CD4-positive, CD25-positive, alpha-beta regulatory T cell (primary cell): ENCODE measurements at regions not wholly inside any gene's neighbourhood (a gene's known extent, or its start where the extent isn't known, plus 50 kb on each side); places are given as distances from the start of the nearest gene placed in this dataset.

ENCODE experiments used
- ATAC-seq, 2 donors: fragments of 150-1000 bp; cut with Tn5 transposase; one replicate each; pipeline ENCODE4 v1.10.0; 2021; ENCODE audit warnings: low read depth in 2 of 2, moderate number of reproducible peaks in 2 of 2, moderate library complexity in 1 of 2
- DNase-seq, 3 donors: peaks; one replicate each; pipeline versions ENCODE4 v3.0.0 to v3.0.0-alpha.2; 2012 to 2022; ENCODE audit warnings: mixed read lengths in 1 of 3
- H3K27ac ChIP-seq: one replicate; pipeline ENCODE4 v1.7.0; 2013; ENCODE audit warnings: mild to moderate bottlenecking, low read length; ENCODE audit not compliant: insufficient read depth, poor library complexity, severe bottlenecking
- H3K27me3 ChIP-seq: one replicate; pipeline ENCODE4 v1.7.0; 2013; ENCODE audit warnings: low read length; ENCODE audit not compliant: control insufficient read depth, insufficient read depth
- H3K36me3 ChIP-seq: one replicate; pipeline ENCODE4 v1.7.0; 2013; ENCODE audit warnings: mild to moderate bottlenecking, low read length, moderate library complexity; ENCODE audit not compliant: control insufficient read depth, insufficient read depth
- H3K4me1 ChIP-seq: 2 replicates; pipeline ENCODE4 v1.7.0; 2013; ENCODE audit warnings: mild to moderate bottlenecking, low read length; ENCODE audit not compliant: insufficient read depth, control insufficient read depth, poor library complexity, severe bottlenecking
- H3K4me3 ChIP-seq: one replicate; pipeline ENCODE4 v1.7.0; 2013; ENCODE audit warnings: low read depth, mild to moderate bottlenecking, low read length, moderate library complexity
- H3K9me3 ChIP-seq, 2 experiments: 1 replicate in 1 of 2; 2 replicates in 1 of 2; pipeline ENCODE4 v1.7.0; 2013; ENCODE audit warnings: low read length in 2 of 2, mild to moderate bottlenecking in 1 of 2, moderate library complexity in 1 of 2; ENCODE audit not compliant: control insufficient read depth in 2 of 2
- H3K27ac Mint-ChIP-seq, 3 donors: one replicate each; pipeline ENCODE4 v1.8.0; 2020 to 2022; ENCODE audit warnings: mild to moderate bottlenecking in 3 of 3, mixed read lengths in 3 of 3, moderate library complexity in 2 of 3
- H3K27me3 Mint-ChIP-seq: one replicate; pipeline ENCODE4 v1.8.0; 2022; ENCODE audit warnings: mild to moderate bottlenecking, mixed read lengths
- H3K36me3 Mint-ChIP-seq: one replicate; pipeline ENCODE4 v1.8.0; 2020; ENCODE audit warnings: mixed read lengths
- H3K4me1 Mint-ChIP-seq, 4 donors: one replicate each; pipeline ENCODE4 v1.8.0; 2020 to 2022; ENCODE audit warnings: mixed read lengths in 4 of 4, mild to moderate bottlenecking in 1 of 4
- H3K4me3 Mint-ChIP-seq, 4 donors: one replicate each; pipeline ENCODE4 v1.8.0; 2020 to 2022; ENCODE audit warnings: mild to moderate bottlenecking in 4 of 4, mixed read lengths in 4 of 4, moderate library complexity in 3 of 4
- H3K9me3 Mint-ChIP-seq, 7 donors: one replicate each; pipeline ENCODE4 v1.8.0; 2020 to 2022; ENCODE audit warnings: mixed read lengths in 7 of 7, mild to moderate bottlenecking in 3 of 7, moderate library complexity in 2 of 7

DNA sequence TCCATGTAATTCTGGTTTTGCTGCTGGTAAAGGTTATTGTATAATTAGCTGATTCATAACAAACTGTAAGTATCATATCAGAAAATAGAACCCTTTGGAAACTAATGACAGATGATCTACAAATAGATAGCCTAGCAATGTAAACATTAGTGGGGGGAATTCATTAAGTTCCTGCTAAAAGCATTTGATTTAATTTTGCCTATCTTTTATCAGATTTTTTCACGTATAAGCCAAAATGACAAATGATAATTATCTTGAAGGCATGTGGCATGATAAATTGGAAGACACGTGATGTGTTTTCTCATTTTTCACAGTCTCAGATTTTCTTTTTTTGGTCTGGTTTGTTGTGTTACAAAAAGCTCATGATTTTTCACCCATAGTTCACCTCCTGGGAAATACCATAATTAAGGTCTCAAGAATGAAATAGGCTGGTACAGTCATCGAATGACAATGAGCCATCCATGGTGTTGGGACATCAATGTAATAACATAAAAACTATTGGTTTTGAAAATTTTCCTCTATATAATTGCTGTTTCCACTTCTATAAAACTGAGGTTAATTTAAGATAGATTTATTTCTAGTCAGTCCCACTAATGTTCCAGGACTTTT is 325.9 kb upstream of the TBL1XR1 start:
- H3K27ac Mint-ChIP-seq = no peak overlapping the region
- no peak for ATAC-seq

GRCh38 chr3:177523872-177524438 is 326.7 kb upstream of the TBL1XR1 start:
- H3K27me3 Mint-ChIP-seq = peaks cover 4% of the 10 kb centered on the region
- no peak overlapping the region for H3K4me3 ChIP-seq
- no peak for DNase-seq
- no peak overlapping the region for H3K27ac ChIP-seq
- no peaks in the 10 kb centered on the region for H3K36me3 Mint-ChIP-seq
- peaks cover 0 to 6% (median 2%) of the 10 kb centered on the region in 7 donors for H3K9me3 Mint-ChIP-seq
- no peak for ATAC-seq
- no peaks in the 10 kb centered on the region for H3K9me3 ChIP-seq
- no peaks in the 10 kb centered on the region for H3K36me3 ChIP-seq
- no peak overlapping the region for H3K27ac Mint-ChIP-seq
- no peak overlapping the region for H3K4me3 Mint-ChIP-seq
- no peaks in the 10 kb centered on the region for H3K27me3 ChIP-seq
- peaks cover 11 to 19% (median 13%) of the 10 kb centered on the region in 4 donors for H3K4me1 Mint-ChIP-seq
- no peaks in the 10 kb centered on the region for H3K4me1 ChIP-seq

More for the DNA sequence above, 325.9 kb upstream of the TBL1XR1 start:
- Histone ChIP-seq H3K9me3 (no peaks in the 10 kb centered on the region), H3K27me3 (no peaks in the 10 kb centered on the region), H3K4me3 (no peak overlapping the region), H3K27ac (no peak overlapping the region), H3K36me3 (no peaks in the 10 kb centered on the region), H3K4me1 (no peaks in the 10 kb centered on the region)
- Mint-ChIP-seq H3K27me3 (peaks cover 4% of the 10 kb centered on the region), H3K9me3 (peaks cover 0 to 3% (median 2%) of the 10 kb centered on the region in 7 donors), H3K36me3 (no peaks in the 10 kb centered on the region), H3K4me1 (peaks cover 4 to 11% (median 8%) of the 10 kb centered on the region in 4 donors), H3K4me3 (no peak overlapping the region)
- no peak for DNase-seq

GRCh38 chr3:177524742-177525141 is 327.5 kb upstream of the TBL1XR1 start:
- Histone ChIP-seq H3K9me3 (no peaks in the 10 kb centered on the region), H3K27me3 (no peaks in the 10 kb centered on the region), H3K4me1 (no peaks in the 10 kb centered on the region), H3K4me3 (no peak overlapping the region), H3K27ac (no peak overlapping the region), H3K36me3 (no peaks in the 10 kb centered on the region)
- no peaks in the 10 kb centered on the region for H3K36me3 Mint-ChIP-seq
- peaks cover 0 to 4% (median 2%) of the 10 kb centered on the region in 7 donors for H3K9me3 Mint-ChIP-seq
- DNase-seq (no peak), ATAC-seq (no peak)
- no peak overlapping the region for H3K27ac Mint-ChIP-seq
- peaks cover 11 to 18% (median 16%) of the 10 kb centered on the region in 4 donors for H3K4me1 Mint-ChIP-seq
- no peak overlapping the region for H3K4me3 Mint-ChIP-seq
- H3K27me3 Mint-ChIP-seq = peaks cover 4% of the 10 kb centered on the region

GRCh38 chr3:177525414-177525813 is 328.1 kb upstream of the TBL1XR1 start:
- Mint-ChIP-seq H3K4me1 (peaks cover 11 to 18% (median 16%) of the 10 kb centered on the region in 4 donors), H3K27me3 (no peaks in the 10 kb centered on the region), H3K9me3 (peaks cover 0 to 4% (median 2%) of the 10 kb centered on the region in 7 donors), H3K36me3 (no peaks in the 10 kb centered on the region), H3K4me3 (no peak overlapping the region), H3K27ac (no peak overlapping the region)
- H3K36me3 ChIP-seq = no peaks in the 10 kb centered on the region
- no peaks in the 10 kb centered on the region for H3K27me3 ChIP-seq
- no peak overlapping the region for H3K27ac ChIP-seq
- DNase-seq = no peak
- no peak overlapping the region for H3K4me3 ChIP-seq
- no peaks in the 10 kb centered on the region for H3K4me1 ChIP-seq
- H3K9me3 ChIP-seq = no peaks in the 10 kb centered on the region
- ATAC-seq = no peak

DNA sequence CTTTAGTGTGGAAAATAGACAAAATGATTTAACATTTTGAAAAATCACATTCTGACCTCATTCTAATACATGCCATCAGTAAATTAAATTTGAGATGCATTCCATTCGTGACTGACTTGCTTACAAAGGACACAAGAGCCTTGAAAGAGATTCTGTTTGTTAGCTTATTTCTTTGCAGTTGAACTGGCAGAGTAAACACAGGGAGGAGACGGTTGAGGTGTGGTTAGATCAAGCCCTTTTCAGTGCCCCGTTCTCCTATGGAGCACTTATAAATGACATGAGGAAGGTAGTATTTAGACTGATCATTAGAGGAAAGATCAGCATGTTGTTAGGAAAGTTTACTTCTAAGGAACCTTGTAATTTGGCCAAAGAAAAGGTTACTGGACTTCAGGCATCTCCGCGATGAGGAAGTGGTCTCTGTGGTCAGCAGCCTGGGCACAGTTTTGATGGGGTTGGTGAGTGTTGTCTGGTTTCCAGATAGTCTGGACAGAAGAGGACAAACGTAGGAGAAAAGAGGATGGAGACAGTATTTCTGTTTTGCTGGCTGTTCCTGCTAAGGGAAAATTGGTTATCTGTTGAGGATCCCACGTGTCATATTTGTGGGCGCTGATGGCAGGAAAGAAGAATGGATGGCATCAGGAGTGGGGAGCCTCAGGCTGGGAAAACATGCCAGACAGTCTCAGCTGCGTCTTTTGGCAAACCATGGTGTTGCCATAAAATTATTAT is 328.9 kb upstream of the TBL1XR1 start:
- Histone ChIP-seq H3K36me3 (no peaks in the 10 kb centered on the region), H3K4me3 (no peak overlapping the region), H3K27ac (no peak overlapping the region), H3K27me3 (no peaks in the 10 kb centered on the region), H3K4me1 (no peaks in the 10 kb centered on the region), H3K9me3 (no peaks in the 10 kb centered on the region)
- Mint-ChIP-seq H3K4me3 (no peak overlapping the region), H3K36me3 (no peaks in the 10 kb centered on the region), H3K27me3 (no peaks in the 10 kb centered on the region), H3K9me3 (peaks cover 0 to 4% (median 2%) of the 10 kb centered on the region in 7 donors), H3K4me1 (peaks cover 11 to 18% (median 16%) of the 10 kb centered on the region in 4 donors), H3K27ac (no peak overlapping the region)
- ATAC-seq = no peak
- no peak for DNase-seq

GRCh38 chr3:177527182-177527581 is 329.9 kb upstream of the TBL1XR1 start:
- Mint-ChIP-seq H3K27ac (no peak overlapping the region), H3K4me1 (peaks cover 11 to 18% (median 16%) of the 10 kb centered on the region in 4 donors), H3K9me3 (peaks cover 0 to 4% (median 2%) of the 10 kb centered on the region in 7 donors), H3K36me3 (no peaks in the 10 kb centered on the region), H3K27me3 (no peaks in the 10 kb centered on the region), H3K4me3 (no peak overlapping the region)
- DNase-seq (no peak), ATAC-seq (no peak)
- Histone ChIP-seq H3K36me3 (no peaks in the 10 kb centered on the region), H3K9me3 (no peaks in the 10 kb centered on the region), H3K4me1 (no peaks in the 10 kb centered on the region), H3K27me3 (no peaks in the 10 kb centered on the region), H3K4me3 (no peak overlapping the region), H3K27ac (no peak overlapping the region)

DNA sequence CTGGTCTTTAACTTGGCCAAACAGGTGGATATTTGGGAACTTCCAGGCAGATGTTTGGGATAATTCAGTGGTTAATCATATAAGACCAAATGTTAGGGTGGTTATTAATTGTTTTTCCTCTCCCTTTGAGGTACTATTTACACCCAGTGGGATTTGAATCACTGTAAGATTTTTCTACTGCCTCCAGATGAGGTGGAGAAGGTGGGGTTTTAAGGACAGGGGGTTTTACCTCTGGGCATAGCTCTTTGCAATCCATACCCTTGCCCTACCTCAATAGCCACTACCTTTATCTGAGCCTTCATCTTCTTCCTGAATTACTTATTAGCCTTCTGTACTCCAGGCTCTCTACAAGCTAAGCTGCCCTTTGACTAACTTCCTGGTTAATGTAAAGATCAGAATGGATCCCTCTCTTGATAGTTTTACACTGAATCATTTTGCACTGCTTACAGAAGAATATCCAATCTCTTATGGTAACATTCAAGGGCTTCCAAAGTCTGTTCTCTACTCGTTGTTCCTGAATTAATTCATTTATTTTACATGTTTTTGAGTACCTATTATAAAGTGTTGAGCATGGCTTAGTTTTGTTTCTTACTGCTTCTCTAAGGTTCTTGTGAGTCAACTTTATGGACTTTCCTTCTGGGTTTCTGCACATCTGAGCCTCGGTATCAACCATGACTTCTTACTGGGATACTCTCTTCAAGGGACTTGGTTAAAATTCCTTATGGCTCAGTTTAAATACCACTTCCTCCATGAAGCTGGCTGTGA is 331.2 kb upstream of the TBL1XR1 start:
- Histone ChIP-seq H3K9me3 (no peaks in the 10 kb centered on the region), H3K4me3 (no peak overlapping the region), H3K27ac (no peak overlapping the region), H3K27me3 (no peaks in the 10 kb centered on the region), H3K36me3 (no peaks in the 10 kb centered on the region), H3K4me1 (no peaks in the 10 kb centered on the region)
- peaks cover 0 to 4% (median 2%) of the 10 kb centered on the region in 7 donors for H3K9me3 Mint-ChIP-seq
- peaks cover 11 to 18% (median 15%) of the 10 kb centered on the region in 4 donors for H3K4me1 Mint-ChIP-seq
- H3K36me3 Mint-ChIP-seq = no peaks in the 10 kb centered on the region
- H3K4me3 Mint-ChIP-seq = no peak overlapping the region
- no peaks in the 10 kb centered on the region for H3K27me3 Mint-ChIP-seq
- no peak overlapping the region for H3K27ac Mint-ChIP-seq
- DNase-seq = no peak
- ATAC-seq = no peak
